ENCODE measurements at regions not wholly inside any gene's neighbourhood (a gene's known extent, or its start where the extent isn't known, plus 50 kb on each side); places are given as distances from the start of the nearest gene placed in this dataset.

DNA sequence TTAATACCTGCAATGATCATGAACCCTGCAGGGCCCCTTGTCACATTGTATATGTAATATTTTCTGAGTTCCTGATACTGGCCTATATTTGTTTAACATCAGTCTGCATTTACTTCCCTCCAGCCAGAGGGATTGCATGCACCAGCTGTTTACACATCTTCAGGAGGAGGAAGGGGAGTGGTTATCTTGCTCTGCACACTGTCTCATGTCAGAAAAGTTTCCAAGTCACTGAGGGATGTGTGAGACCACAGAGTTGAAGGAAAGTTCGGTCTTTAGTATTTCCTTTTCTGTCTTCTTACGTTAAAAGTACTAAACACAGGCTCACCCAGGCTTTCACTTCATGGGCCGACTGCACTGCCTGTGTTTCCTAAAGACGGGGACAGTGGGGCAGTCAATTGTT is 574.1 kb downstream of the LMO4 start:
- no peaks in the 10 kb centered on the region for H3K36me3 Mint-ChIP-seq (ENCODE audit: insufficient read depth, unreplicated experiment)
- no peaks in the 10 kb centered on the region for H3K9me3 Mint-ChIP-seq (ENCODE audit: unreplicated experiment)
- TF ChIP-seq, protein P1, sequence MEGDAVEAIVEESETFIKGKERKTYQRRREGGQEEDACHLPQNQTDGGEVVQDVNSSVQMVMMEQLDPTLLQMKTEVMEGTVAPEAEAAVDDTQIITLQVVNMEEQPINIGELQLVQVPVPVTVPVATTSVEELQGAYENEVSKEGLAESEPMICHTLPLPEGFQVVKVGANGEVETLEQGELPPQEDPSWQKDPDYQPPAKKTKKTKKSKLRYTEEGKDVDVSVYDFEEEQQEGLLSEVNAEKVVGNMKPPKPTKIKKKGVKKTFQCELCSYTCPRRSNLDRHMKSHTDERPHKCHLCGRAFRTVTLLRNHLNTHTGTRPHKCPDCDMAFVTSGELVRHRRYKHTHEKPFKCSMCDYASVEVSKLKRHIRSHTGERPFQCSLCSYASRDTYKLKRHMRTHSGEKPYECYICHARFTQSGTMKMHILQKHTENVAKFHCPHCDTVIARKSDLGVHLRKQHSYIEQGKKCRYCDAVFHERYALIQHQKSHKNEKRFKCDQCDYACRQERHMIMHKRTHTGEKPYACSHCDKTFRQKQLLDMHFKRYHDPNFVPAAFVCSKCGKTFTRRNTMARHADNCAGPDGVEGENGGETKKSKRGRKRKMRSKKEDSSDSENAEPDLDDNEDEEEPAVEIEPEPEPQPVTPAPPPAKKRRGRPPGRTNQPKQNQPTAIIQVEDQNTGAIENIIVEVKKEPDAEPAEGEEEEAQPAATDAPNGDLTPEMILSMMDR (IDR thresholded peaks at IDR 0.05; ENCODE audit: insufficient read depth in 1 of 2, low read depth in 1 of 2, low read length in 1 of 2, severe bottlenecking in 1 of 2, unreplicated experiment in 1 of 2) = no peak
- H3K4me1 ChIP-seq = peaks cover 36% of the 10 kb centered on the region
- H3K27ac Mint-ChIP-seq (ENCODE audit: unreplicated experiment) = peak overlapping the region; percentile 56
- no peak overlapping the region for H3K4me3 ChIP-seq (ENCODE audit: low read depth, low read length)
- POLR2A ChIA-PET = no interaction called here
- H3K4me1 Mint-ChIP-seq (ENCODE audit: low read depth, unreplicated experiment) = peaks cover 16% of the 10 kb centered on the region
- no peak overlapping the region for H3K4me3 Mint-ChIP-seq (ENCODE audit: unreplicated experiment)
- no peaks in the 10 kb centered on the region for H3K9me3 ChIP-seq
- H3K27me3 Mint-ChIP-seq (ENCODE audit: insufficient read depth, unreplicated experiment) = no peaks in the 10 kb centered on the region
- peak; percentile 20 to 53 for DNase-seq
- no peaks in the 10 kb centered on the region for H3K36me3 ChIP-seq (ENCODE audit: control insufficient read depth, insufficient read depth, low read length)
- CTCF ChIA-PET = no interaction called here
- intact Hi-C loops (cut with micrococcal nuclease; ENCODE audit: unreplicated experiment) = loop anchor here (5.0 kb wide), 1 partner anchor 96 kb away; no protein-coding TSS in a partner anchor
- no TSS peak for BruUV-seq (replicated peaks)
- H3K27me3 ChIP-seq (replicated peaks; ENCODE audit: control insufficient read depth, insufficient read depth, low read length) = no peaks in the 10 kb centered on the region

DNA sequence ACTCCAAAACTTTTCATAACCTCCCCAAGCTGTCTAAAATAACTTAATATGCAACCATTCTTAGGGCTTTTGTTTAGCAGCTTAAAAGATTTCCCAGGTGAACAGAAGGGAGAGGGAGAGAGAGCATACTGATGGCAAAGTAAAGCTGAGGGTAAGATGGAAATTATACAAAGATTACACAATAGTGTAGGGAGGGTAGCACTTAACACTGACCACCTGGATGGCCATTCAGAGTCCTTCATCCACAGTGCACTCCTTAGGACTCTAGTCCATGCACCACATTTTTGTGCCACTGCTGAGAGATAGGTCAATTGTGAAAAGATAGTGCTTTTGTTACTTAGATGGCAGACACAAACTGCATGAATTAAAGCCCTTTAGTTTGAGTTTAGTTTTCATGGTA is 574.6 kb downstream of the LMO4 start:
- POLR2A ChIA-PET = no interaction called here
- Mint-ChIP-seq H3K36me3 (ENCODE audit: insufficient read depth, unreplicated experiment) (no peaks in the 10 kb centered on the region), H3K9me3 (ENCODE audit: unreplicated experiment) (no peaks in the 10 kb centered on the region), H3K4me3 (ENCODE audit: unreplicated experiment) (no peak overlapping the region), H3K27ac (ENCODE audit: unreplicated experiment) (peak overlapping the region; percentile 56), H3K27me3 (ENCODE audit: insufficient read depth, unreplicated experiment) (no peaks in the 10 kb centered on the region), H3K4me1 (ENCODE audit: low read depth, unreplicated experiment) (peaks cover 16% of the 10 kb centered on the region)
- no peaks in the 10 kb centered on the region for H3K27me3 ChIP-seq (replicated peaks; ENCODE audit: control insufficient read depth, insufficient read depth, low read length)
- H3K4me1 ChIP-seq = peaks cover 35% of the 10 kb centered on the region
- no TSS peak for BruUV-seq (replicated peaks)
- intact Hi-C loops (cut with micrococcal nuclease; ENCODE audit: unreplicated experiment) = loop anchor here (5.0 kb wide), 1 partner anchor 96 kb away; no protein-coding TSS in a partner anchor
- CTCF ChIA-PET = no interaction called here
- no peak overlapping the region for H3K4me3 ChIP-seq (ENCODE audit: low read depth, low read length)
- TF ChIP-seq, protein P1 (IDR thresholded peaks at IDR 0.05; ENCODE audit: insufficient read depth in 1 of 2, low read depth in 1 of 2, low read length in 1 of 2, severe bottlenecking in 1 of 2, unreplicated experiment in 1 of 2) = no peak
- H3K36me3 ChIP-seq (ENCODE audit: control insufficient read depth, insufficient read depth, low read length) = no peaks in the 10 kb centered on the region
- no peak for DNase-seq
- H3K9me3 ChIP-seq = no peaks in the 10 kb centered on the region

DNA sequence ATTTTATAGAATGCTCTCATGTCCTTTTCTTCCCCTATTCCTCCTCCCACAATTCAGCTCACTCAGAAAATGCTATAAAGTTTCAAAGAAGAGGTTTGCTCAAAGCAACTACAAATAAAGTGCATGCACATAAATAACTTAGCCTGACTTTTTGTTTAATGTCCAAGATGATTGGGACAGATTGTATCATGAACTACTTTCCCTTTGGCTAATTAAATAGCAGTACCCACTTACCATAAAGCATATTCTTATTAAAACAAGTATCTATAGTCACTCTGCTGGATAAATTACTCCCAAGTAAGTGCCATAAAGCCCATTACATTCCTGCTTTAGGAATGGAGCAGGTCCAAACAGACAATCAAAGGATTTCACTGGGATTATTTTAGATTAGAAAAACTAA is 576.0 kb downstream of the LMO4 start:
- TF ChIP-seq, protein P1 (IDR thresholded peaks at IDR 0.05; ENCODE audit: insufficient read depth in 1 of 2, low read depth in 1 of 2, low read length in 1 of 2, severe bottlenecking in 1 of 2, unreplicated experiment in 1 of 2) = no peak
- no peaks in the 10 kb centered on the region for H3K9me3 Mint-ChIP-seq (ENCODE audit: unreplicated experiment)
- no peaks in the 10 kb centered on the region for H3K27me3 Mint-ChIP-seq (ENCODE audit: insufficient read depth, unreplicated experiment)
- Histone ChIP-seq H3K27me3 (replicated peaks; ENCODE audit: control insufficient read depth, insufficient read depth, low read length) (no peaks in the 10 kb centered on the region), H3K36me3 (ENCODE audit: control insufficient read depth, insufficient read depth, low read length) (no peaks in the 10 kb centered on the region), H3K4me3 (ENCODE audit: low read depth, low read length) (no peak overlapping the region), H3K9me3 (no peaks in the 10 kb centered on the region), H3K4me1 (peaks cover 24% of the 10 kb centered on the region)
- no peaks in the 10 kb centered on the region for H3K36me3 Mint-ChIP-seq (ENCODE audit: insufficient read depth, unreplicated experiment)
- ChIA-PET POLR2A (no interaction called here), CTCF (no interaction called here)
- BruUV-seq (replicated peaks) = no TSS peak
- H3K27ac Mint-ChIP-seq (ENCODE audit: unreplicated experiment) = no peak overlapping the region
- no peak for DNase-seq
- peaks cover 16% of the 10 kb centered on the region for H3K4me1 Mint-ChIP-seq (ENCODE audit: low read depth, unreplicated experiment)
- H3K4me3 Mint-ChIP-seq (ENCODE audit: unreplicated experiment) = no peak overlapping the region
- intact Hi-C loops (cut with micrococcal nuclease; ENCODE audit: unreplicated experiment) = loop anchor here (5.0 kb wide), 1 partner anchor 97 kb away; no protein-coding TSS in a partner anchor

Measured in Caco-2 (cell line).